ENCODE measurements at regions not wholly inside any gene's neighbourhood (a gene's known extent, or its start where the extent isn't known, plus 50 kb on each side); places are given as distances from the start of the nearest gene placed in this dataset.

DNA sequence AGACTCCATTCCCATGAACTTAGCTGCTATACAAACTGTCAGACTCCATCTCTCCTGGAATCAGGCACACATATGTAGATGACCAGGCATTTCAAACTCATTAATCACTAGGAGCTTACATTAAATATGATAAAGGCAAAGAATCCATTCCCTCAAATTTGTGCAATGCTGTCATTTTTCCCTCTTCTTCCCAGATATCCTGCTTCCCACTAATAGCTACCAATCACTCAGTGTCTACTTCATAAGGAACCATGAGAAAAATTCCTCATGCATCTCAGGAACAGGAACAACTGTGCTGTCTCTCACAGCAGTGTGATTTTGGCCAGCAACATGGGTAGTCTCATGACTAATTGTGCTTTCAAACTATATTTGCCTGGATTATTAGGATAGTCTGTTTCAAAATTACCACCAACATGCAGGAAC is 133.9 kb downstream of the DKK1 start:
- TF ChIP-seq, protein P1, sequence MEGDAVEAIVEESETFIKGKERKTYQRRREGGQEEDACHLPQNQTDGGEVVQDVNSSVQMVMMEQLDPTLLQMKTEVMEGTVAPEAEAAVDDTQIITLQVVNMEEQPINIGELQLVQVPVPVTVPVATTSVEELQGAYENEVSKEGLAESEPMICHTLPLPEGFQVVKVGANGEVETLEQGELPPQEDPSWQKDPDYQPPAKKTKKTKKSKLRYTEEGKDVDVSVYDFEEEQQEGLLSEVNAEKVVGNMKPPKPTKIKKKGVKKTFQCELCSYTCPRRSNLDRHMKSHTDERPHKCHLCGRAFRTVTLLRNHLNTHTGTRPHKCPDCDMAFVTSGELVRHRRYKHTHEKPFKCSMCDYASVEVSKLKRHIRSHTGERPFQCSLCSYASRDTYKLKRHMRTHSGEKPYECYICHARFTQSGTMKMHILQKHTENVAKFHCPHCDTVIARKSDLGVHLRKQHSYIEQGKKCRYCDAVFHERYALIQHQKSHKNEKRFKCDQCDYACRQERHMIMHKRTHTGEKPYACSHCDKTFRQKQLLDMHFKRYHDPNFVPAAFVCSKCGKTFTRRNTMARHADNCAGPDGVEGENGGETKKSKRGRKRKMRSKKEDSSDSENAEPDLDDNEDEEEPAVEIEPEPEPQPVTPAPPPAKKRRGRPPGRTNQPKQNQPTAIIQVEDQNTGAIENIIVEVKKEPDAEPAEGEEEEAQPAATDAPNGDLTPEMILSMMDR (IDR thresholded peaks at IDR 0.05; ENCODE audit: poor library complexity, severe bottlenecking) = no peak
- no peak for TF ChIP-seq EZH2 (IDR thresholded peaks at IDR 0.05; ENCODE audit: borderline replicate concordance, insufficient read depth, low read length, poor library complexity, severe bottlenecking)
- TF ChIP-seq EP300 (conservative IDR thresholded peaks at IDR 0.05; ENCODE audit: poor library complexity, severe bottlenecking) = no peak
- no peak for TF ChIP-seq RAD21 (conservative IDR thresholded peaks at IDR 0.05)

Measured in neural cell (in vitro differentiated cells).